ENCODE measurements at regions not wholly inside any gene's neighbourhood (a gene's known extent, or its start where the extent isn't known, plus 50 kb on each side); places are given as distances from the start of the nearest gene placed in this dataset.

- TF ChIP-seq CTCF (IDR thresholded peaks at IDR 0.05) (no peak), POLR2AphosphoS5 (IDR thresholded peaks at IDR 0.05) (no peak)
Measured at GRCh38 chr2:195408811-195409210, 248.2 kb upstream of the SLC39A10 start.

Measured in breast epithelium (tissue), 3 donors.